SK-N-MC (cell line): ENCODE measurements at regions not wholly inside any gene's neighbourhood (a gene's known extent, or its start where the extent isn't known, plus 50 kb on each side); places are given as distances from the start of the nearest gene placed in this dataset.

Source experiments
- DNase-seq: peaks from one replicate; pipeline ENCODE4 v3.0.0-alpha.2; 2011; ENCODE audit warnings: low read depth, low spot score
- H3K27ac ChIP-seq: fragments of 200-600 bp; sonication (generic); 2 replicates; pipeline ENCODE4 v1.5.1; 2016; ENCODE audit warnings: mixed run types
- H3K36me3 ChIP-seq: fragments of 200-600 bp; sonication (generic); 2 replicates; pipeline ENCODE4 v1.6.1; 2017; ENCODE audit warnings: antibody characterized with exemption, low read length, mixed read lengths; ENCODE audit not compliant: insufficient read depth
- H3K4me3 ChIP-seq: fragments of 200-600 bp; sonication (generic); 2 replicates; pipeline ENCODE4 v1.5.1; 2016
- H3K9ac ChIP-seq: fragments of 200-600 bp; sonication (generic); 2 replicates; pipeline ENCODE4 v1.8.0; 2017; ENCODE audit warnings: mixed run types, mixed read lengths; ENCODE audit not compliant: insufficient read length
- H3K9me3 ChIP-seq: fragments of 200-600 bp; sonication (generic); 2 replicates; pipeline ENCODE4 v1.6.1; 2017; ENCODE audit warnings: low read depth, mild to moderate bottlenecking, antibody characterized with exemption, low read length, moderate library complexity, mixed read lengths
- EZH2 ChIP-seq: fragments of 200-600 bp; sonication (generic); IDR thresholded peaks from one replicate; pipeline ENCODE4 v1.6.1; 2017; ENCODE audit warnings: antibody characterized with exemption
- FOXP2 ChIP-seq: optimal IDR thresholded peaks from 2 replicates; pipeline ENCODE3; 2011; ENCODE audit warnings: mild to moderate bottlenecking, moderate library complexity; ENCODE audit not compliant: insufficient read depth; ENCODE audit errors: extremely low read length, control extremely low read depth
- POLR2AphosphoS5 ChIP-seq: IDR thresholded peaks from 2 replicates; pipeline ENCODE4 v1.6.1; 2012; ENCODE audit warnings: mild to moderate bottlenecking, low read depth, low read length, borderline replicate concordance

- Histone ChIP-seq H3K9me3 (no peaks in the 10 kb centered on the region), H3K4me3 (no peak overlapping the region), H3K9ac (no peak overlapping the region), H3K27ac (no peak overlapping the region), H3K36me3 (no peaks in the 10 kb centered on the region)
- no peak for DNase-seq
- TF ChIP-seq EZH2: no peak
- TF ChIP-seq FOXP2: no peak
- no peak for TF ChIP-seq POLR2AphosphoS5
Observed at GRCh38 chr3:87045473-87045872, 54.5 kb upstream of the VGLL3 start.

GRCh38 chr3:87044846-87045245, 53.9 kb upstream of the VGLL3 start:
- TF ChIP-seq POLR2AphosphoS5 (no peak), EZH2 (no peak)
- H3K9ac ChIP-seq: no peak overlapping the region
- no peak for DNase-seq
- no peak overlapping the region for H3K4me3 ChIP-seq
- H3K27ac ChIP-seq: no peak overlapping the region
- H3K9me3 ChIP-seq: no peaks in the 10 kb centered on the region
- H3K36me3 ChIP-seq: no peaks in the 10 kb centered on the region

DNA sequence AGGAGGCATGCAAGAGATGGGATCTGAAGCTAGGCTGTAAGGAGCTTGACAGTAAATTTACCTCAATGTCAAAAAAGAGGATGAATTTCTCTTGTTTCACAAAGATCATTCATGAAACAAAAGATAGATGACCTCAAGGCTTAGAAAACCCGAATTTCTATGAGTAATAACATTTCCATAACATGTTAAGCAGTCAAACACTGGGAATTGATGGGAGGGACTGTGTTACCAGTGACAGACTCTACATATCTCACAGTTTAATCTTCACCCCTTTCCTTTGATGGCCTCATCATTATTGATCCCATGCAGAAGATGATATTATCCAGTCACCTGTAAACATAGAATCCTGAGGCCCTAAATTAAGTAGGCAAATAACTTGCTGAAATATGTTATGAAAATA, 53.5 kb upstream of the VGLL3 start:
- Histone ChIP-seq H3K36me3 (no peaks in the 10 kb centered on the region), H3K9me3 (no peaks in the 10 kb centered on the region), H3K27ac (no peak overlapping the region), H3K9ac (no peak overlapping the region), H3K4me3 (no peak overlapping the region)
- no peak for DNase-seq
- TF ChIP-seq FOXP2: no peak
- TF ChIP-seq EZH2: no peak

DNA sequence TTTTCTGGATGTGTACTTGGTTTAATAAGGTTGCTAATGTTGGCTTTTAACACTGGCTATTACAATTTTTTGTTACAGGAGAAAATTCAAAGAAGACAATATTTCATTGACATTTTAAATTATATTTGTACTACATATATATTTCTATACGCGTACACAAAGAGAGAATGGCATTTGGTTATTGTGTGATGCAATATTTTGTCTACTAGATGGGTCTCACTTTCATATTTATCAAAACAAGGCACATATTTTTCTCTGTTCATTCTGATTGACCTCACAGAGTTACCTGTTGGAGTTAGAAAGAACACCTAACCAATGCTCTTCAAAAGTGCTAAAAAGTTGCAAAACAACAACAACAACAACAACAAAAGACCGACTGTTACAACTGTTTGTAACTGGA, 50.2 kb upstream of the VGLL3 start:
- Histone ChIP-seq H3K36me3 (no peaks in the 10 kb centered on the region), H3K9me3 (no peaks in the 10 kb centered on the region), H3K27ac (no peak overlapping the region), H3K9ac (no peak overlapping the region), H3K4me3 (no peak overlapping the region)
- no peak for DNase-seq
- no peak for TF ChIP-seq EZH2
- TF ChIP-seq FOXP2: no peak
- TF ChIP-seq POLR2AphosphoS5: no peak
